Keratinocyte (primary cell): ENCODE measurements at regions not wholly inside any gene's neighbourhood (a gene's known extent, or its start where the extent isn't known, plus 50 kb on each side); places are given as distances from the start of the nearest gene placed in this dataset.

Source experiments
- DNase-seq: peaks from one replicate; pipeline ENCODE4 v3.0.0-alpha.2; 2011; ENCODE audit warnings: low read depth, missing footprints, low spot score
- FAIRE-seq: peaks from 2 replicates; lab custom pipeline; 2011; peaks lifted over from hg19 to GRCh38; lab: Jason Lieb, UNC
- H2AFZ ChIP-seq: 2 replicates; pipeline ENCODE4 v1.6.0; 2012; ENCODE audit warnings: low read length, control low read depth, inconsistent platforms; ENCODE audit not compliant: control insufficient read depth
- H3K27ac ChIP-seq: 2 replicates; pipeline ENCODE4 v1.5.1; 2011; ENCODE audit warnings: low read length; ENCODE audit not compliant: control insufficient read depth, insufficient read depth
- H3K27me3 ChIP-seq: 3 replicates; pipeline ENCODE4 v1.6.0; 2011; ENCODE audit warnings: low read length; ENCODE audit not compliant: control insufficient read depth, insufficient read depth; ENCODE audit errors: extremely low read depth
- H3K36me3 ChIP-seq, 2 experiments: 2 replicates in 1 of 2; 3 replicates in 1 of 2; pipeline ENCODE4 v1.5.1; 2011; ENCODE audit warnings: low read length in 2 of 2, mild to moderate bottlenecking in 1 of 2; ENCODE audit not compliant: control insufficient read depth in 2 of 2, insufficient read depth in 2 of 2; ENCODE audit errors: extremely low read depth in 1 of 2
- H3K4me1 ChIP-seq: 3 replicates; pipeline ENCODE4 v1.5.1; 2011; ENCODE audit warnings: low read length; ENCODE audit not compliant: control insufficient read depth, insufficient read depth; ENCODE audit errors: extremely low read depth
- H3K4me2 ChIP-seq: 3 replicates; pipeline ENCODE4 v1.6.0; 2011; ENCODE audit warnings: low read depth, low read length; ENCODE audit not compliant: control insufficient read depth, insufficient read depth; ENCODE audit errors: extremely low read depth
- H3K4me3 ChIP-seq, 3 experiments: fragments of 200-600 bp in 1 of 3; sonication (generic) in 1 of 3; 2 replicates in 2 of 3; 3 replicates in 1 of 3; pipeline ENCODE4 v1.5.1; 2011 to 2016; ENCODE audit warnings: low read length in 3 of 3, mild to moderate bottlenecking in 3 of 3, control low read depth in 2 of 3, inconsistent platforms in 1 of 3, low read depth in 1 of 3, mixed read lengths in 1 of 3, mixed run types in 1 of 3, moderate library complexity in 1 of 3; ENCODE audit not compliant: control insufficient read depth in 2 of 3, insufficient read depth in 2 of 3; ENCODE audit errors: extremely low read depth in 1 of 3
- H3K79me2 ChIP-seq: 2 replicates; pipeline ENCODE4 v1.6.0; 2012; ENCODE audit warnings: low read length; ENCODE audit not compliant: control insufficient read depth, insufficient read depth
- H3K9ac ChIP-seq: 3 replicates; pipeline ENCODE4 v1.6.0; 2011; ENCODE audit warnings: low read length; ENCODE audit not compliant: control insufficient read depth, insufficient read depth; ENCODE audit errors: extremely low read depth
- H3K9me1 ChIP-seq: 3 replicates; pipeline ENCODE4 v1.6.0; 2011; ENCODE audit warnings: low read length; ENCODE audit not compliant: control insufficient read depth, insufficient read depth; ENCODE audit errors: extremely low read depth
- H3K9me3 ChIP-seq: 2 replicates; pipeline ENCODE4 v1.5.1; 2012; ENCODE audit warnings: low read depth, low read length; ENCODE audit not compliant: control insufficient read depth
- H4K20me1 ChIP-seq: 3 replicates; pipeline ENCODE4 v1.6.0; 2011; ENCODE audit warnings: low read length; ENCODE audit not compliant: control insufficient read depth, insufficient read depth; ENCODE audit errors: extremely low read depth
- EZH2 ChIP-seq: IDR thresholded peaks from one replicate; pipeline ENCODE4 v1.6.1; 2012; ENCODE audit warnings: inconsistent platforms, mild to moderate bottlenecking, low read length, moderate library complexity
- dilution Hi-C: fragments of 300-500 bp; cut with MboI; formaldehyde crosslinking; loops from one replicate; pipeline ENCODE4 v1.7.0; 2020; ENCODE audit warnings: low sequenced_read_pairs; ENCODE audit not compliant: extremely low pct_ligation_motif_present
- TF ChIP-seq, protein P1 (sequence below), 3 experiments: IDR thresholded peaks in 1 of 3; conservative IDR thresholded peaks in 1 of 3; optimal IDR thresholded peaks in 1 of 3; 2 replicates in 2 of 3; 3 replicates in 1 of 3; pipeline versions ENCODE3 to v1.5.1; 2011; ENCODE audit warnings: low read length in 3 of 3, mild to moderate bottlenecking in 3 of 3, moderate library complexity in 2 of 3, control low read depth in 1 of 3, inconsistent platforms in 1 of 3; ENCODE audit not compliant: insufficient read depth in 2 of 3; ENCODE audit errors: extremely low read depth in 1 of 3

DNA sequence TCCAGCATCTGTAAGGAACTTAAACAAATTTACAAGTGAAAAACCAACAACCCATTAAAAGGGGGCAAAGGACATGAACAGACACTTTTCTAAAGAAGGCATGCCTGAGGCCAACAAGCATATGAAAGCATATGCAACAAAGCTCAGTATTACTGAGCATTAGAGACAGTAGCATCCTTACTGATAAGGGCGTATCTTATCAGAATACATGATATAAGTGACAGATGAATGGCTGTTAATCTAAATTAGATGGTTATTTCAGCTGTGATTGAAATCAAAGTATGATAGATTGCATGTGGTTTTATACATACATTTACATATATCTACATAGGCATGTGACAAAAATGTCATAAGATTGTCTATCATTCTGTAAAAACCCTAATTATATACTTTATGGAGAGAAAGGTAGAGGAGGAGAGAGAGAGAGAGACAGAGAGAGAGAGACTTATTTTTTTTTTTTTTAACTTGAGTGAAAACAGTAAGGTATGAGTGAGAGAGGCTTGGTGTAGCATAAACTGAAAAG, 1240.7 kb downstream of the FAM181B start:
- no peaks in the 10 kb centered on the region for H3K9me3 ChIP-seq
- H3K27ac ChIP-seq, result no peak overlapping the region
- TF ChIP-seq, protein P1, sequence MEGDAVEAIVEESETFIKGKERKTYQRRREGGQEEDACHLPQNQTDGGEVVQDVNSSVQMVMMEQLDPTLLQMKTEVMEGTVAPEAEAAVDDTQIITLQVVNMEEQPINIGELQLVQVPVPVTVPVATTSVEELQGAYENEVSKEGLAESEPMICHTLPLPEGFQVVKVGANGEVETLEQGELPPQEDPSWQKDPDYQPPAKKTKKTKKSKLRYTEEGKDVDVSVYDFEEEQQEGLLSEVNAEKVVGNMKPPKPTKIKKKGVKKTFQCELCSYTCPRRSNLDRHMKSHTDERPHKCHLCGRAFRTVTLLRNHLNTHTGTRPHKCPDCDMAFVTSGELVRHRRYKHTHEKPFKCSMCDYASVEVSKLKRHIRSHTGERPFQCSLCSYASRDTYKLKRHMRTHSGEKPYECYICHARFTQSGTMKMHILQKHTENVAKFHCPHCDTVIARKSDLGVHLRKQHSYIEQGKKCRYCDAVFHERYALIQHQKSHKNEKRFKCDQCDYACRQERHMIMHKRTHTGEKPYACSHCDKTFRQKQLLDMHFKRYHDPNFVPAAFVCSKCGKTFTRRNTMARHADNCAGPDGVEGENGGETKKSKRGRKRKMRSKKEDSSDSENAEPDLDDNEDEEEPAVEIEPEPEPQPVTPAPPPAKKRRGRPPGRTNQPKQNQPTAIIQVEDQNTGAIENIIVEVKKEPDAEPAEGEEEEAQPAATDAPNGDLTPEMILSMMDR (optimal IDR thresholded peaks at IDR 0.05 in 1 of 3, IDR thresholded peaks at IDR 0.05 in 1 of 3, conservative IDR thresholded peaks at IDR 0.05 in 1 of 3; ENCODE audit: extremely low read depth in 1 of 3, insufficient read depth in 2 of 3, low read length in 3 of 3), result no peak
- TF ChIP-seq EZH2, result no peak
- FAIRE-seq (no peak), DNase-seq (no peak)
- no peaks in the 10 kb centered on the region for H3K27me3 ChIP-seq
- no peak overlapping the region for H3K4me3 ChIP-seq
- no peak overlapping the region for H3K9ac ChIP-seq
- no peak overlapping the region for H3K4me2 ChIP-seq
- H3K79me2 ChIP-seq, result no peaks in the 10 kb centered on the region
- H4K20me1 ChIP-seq, result no peaks in the 10 kb centered on the region
- dilution Hi-C loops, result no loop called here
- H3K4me1 ChIP-seq, result no peaks in the 10 kb centered on the region
- no peak overlapping the region for H2AFZ ChIP-seq
- no peaks in the 10 kb centered on the region for H3K36me3 ChIP-seq
- no peaks in the 10 kb centered on the region for H3K9me1 ChIP-seq

DNA sequence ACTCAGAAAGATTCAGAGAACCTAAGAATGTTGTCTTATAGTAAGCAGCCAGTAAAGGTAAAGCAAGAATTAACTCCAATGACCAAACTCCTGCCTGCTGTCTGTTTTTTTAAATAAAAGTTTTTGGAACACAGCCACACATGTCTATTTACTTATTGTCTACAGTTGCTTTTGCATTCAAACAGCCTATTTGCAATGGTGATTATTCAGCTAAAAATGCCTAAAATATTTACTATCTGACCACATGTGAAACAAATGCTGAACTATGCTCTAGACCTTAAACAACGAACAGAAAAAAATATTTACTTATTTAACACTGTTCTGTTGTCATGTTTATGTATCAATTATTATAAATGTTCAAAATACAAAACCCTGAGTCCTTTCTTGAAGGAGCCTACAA, 1246.6 kb downstream of the FAM181B start:
- Histone ChIP-seq H3K9ac (no peak overlapping the region), H2AFZ (no peak overlapping the region), H3K9me3 (no peaks in the 10 kb centered on the region), H3K4me1 (no peaks in the 10 kb centered on the region), H3K9me1 (no peaks in the 10 kb centered on the region), H3K79me2 (no peaks in the 10 kb centered on the region), H3K4me3 (no peak overlapping the region), H3K36me3 (no peaks in the 10 kb centered on the region), H3K4me2 (no peak overlapping the region), H3K27me3 (no peaks in the 10 kb centered on the region), H3K27ac (no peak overlapping the region), H4K20me1 (no peaks in the 10 kb centered on the region)
- no peak for DNase-seq
- TF ChIP-seq, protein P1 (optimal IDR thresholded peaks at IDR 0.05 in 1 of 3, IDR thresholded peaks at IDR 0.05 in 1 of 3, conservative IDR thresholded peaks at IDR 0.05 in 1 of 3; ENCODE audit: extremely low read depth in 1 of 3, insufficient read depth in 2 of 3, low read length in 3 of 3), result no peak
- no peak for TF ChIP-seq EZH2
- dilution Hi-C loops, result no loop called here
- FAIRE-seq, result no peak
